Keratinocyte (primary cell): ENCODE measurements at regions not wholly inside any gene's neighbourhood (a gene's known extent, or its start where the extent isn't known, plus 50 kb on each side); places are given as distances from the start of the nearest gene placed in this dataset.

Source experiments
- DNase-seq: peaks from one replicate; pipeline ENCODE4 v3.0.0-alpha.2; 2011; ENCODE audit warnings: low read depth, missing footprints, low spot score
- FAIRE-seq: peaks from 2 replicates; lab custom pipeline; 2011; peaks lifted over from hg19 to GRCh38; lab: Jason Lieb, UNC
- H2AFZ ChIP-seq: 2 replicates; pipeline ENCODE4 v1.6.0; 2012; ENCODE audit warnings: low read length, control low read depth, inconsistent platforms; ENCODE audit not compliant: control insufficient read depth
- H3K27ac ChIP-seq: 2 replicates; pipeline ENCODE4 v1.5.1; 2011; ENCODE audit warnings: low read length; ENCODE audit not compliant: control insufficient read depth, insufficient read depth
- H3K27me3 ChIP-seq: 3 replicates; pipeline ENCODE4 v1.6.0; 2011; ENCODE audit warnings: low read length; ENCODE audit not compliant: control insufficient read depth, insufficient read depth; ENCODE audit errors: extremely low read depth
- H3K36me3 ChIP-seq, 2 experiments: 2 replicates in 1 of 2; 3 replicates in 1 of 2; pipeline ENCODE4 v1.5.1; 2011; ENCODE audit warnings: low read length in 2 of 2, mild to moderate bottlenecking in 1 of 2; ENCODE audit not compliant: control insufficient read depth in 2 of 2, insufficient read depth in 2 of 2; ENCODE audit errors: extremely low read depth in 1 of 2
- H3K4me1 ChIP-seq: 3 replicates; pipeline ENCODE4 v1.5.1; 2011; ENCODE audit warnings: low read length; ENCODE audit not compliant: control insufficient read depth, insufficient read depth; ENCODE audit errors: extremely low read depth
- H3K4me2 ChIP-seq: 3 replicates; pipeline ENCODE4 v1.6.0; 2011; ENCODE audit warnings: low read depth, low read length; ENCODE audit not compliant: control insufficient read depth, insufficient read depth; ENCODE audit errors: extremely low read depth
- H3K4me3 ChIP-seq, 3 experiments: fragments of 200-600 bp in 1 of 3; sonication (generic) in 1 of 3; 2 replicates in 2 of 3; 3 replicates in 1 of 3; pipeline ENCODE4 v1.5.1; 2011 to 2016; ENCODE audit warnings: low read length in 3 of 3, mild to moderate bottlenecking in 3 of 3, control low read depth in 2 of 3, inconsistent platforms in 1 of 3, low read depth in 1 of 3, mixed read lengths in 1 of 3, mixed run types in 1 of 3, moderate library complexity in 1 of 3; ENCODE audit not compliant: control insufficient read depth in 2 of 3, insufficient read depth in 2 of 3; ENCODE audit errors: extremely low read depth in 1 of 3
- H3K79me2 ChIP-seq: 2 replicates; pipeline ENCODE4 v1.6.0; 2012; ENCODE audit warnings: low read length; ENCODE audit not compliant: control insufficient read depth, insufficient read depth
- H3K9ac ChIP-seq: 3 replicates; pipeline ENCODE4 v1.6.0; 2011; ENCODE audit warnings: low read length; ENCODE audit not compliant: control insufficient read depth, insufficient read depth; ENCODE audit errors: extremely low read depth
- H3K9me1 ChIP-seq: 3 replicates; pipeline ENCODE4 v1.6.0; 2011; ENCODE audit warnings: low read length; ENCODE audit not compliant: control insufficient read depth, insufficient read depth; ENCODE audit errors: extremely low read depth
- H3K9me3 ChIP-seq: 2 replicates; pipeline ENCODE4 v1.5.1; 2012; ENCODE audit warnings: low read depth, low read length; ENCODE audit not compliant: control insufficient read depth
- H4K20me1 ChIP-seq: 3 replicates; pipeline ENCODE4 v1.6.0; 2011; ENCODE audit warnings: low read length; ENCODE audit not compliant: control insufficient read depth, insufficient read depth; ENCODE audit errors: extremely low read depth
- EZH2 ChIP-seq: IDR thresholded peaks from one replicate; pipeline ENCODE4 v1.6.1; 2012; ENCODE audit warnings: inconsistent platforms, mild to moderate bottlenecking, low read length, moderate library complexity
- dilution Hi-C: fragments of 300-500 bp; cut with MboI; formaldehyde crosslinking; loops from one replicate; pipeline ENCODE4 v1.7.0; 2020; ENCODE audit warnings: low sequenced_read_pairs; ENCODE audit not compliant: extremely low pct_ligation_motif_present
- TF ChIP-seq, protein P1 (sequence below), 3 experiments: IDR thresholded peaks in 1 of 3; conservative IDR thresholded peaks in 1 of 3; optimal IDR thresholded peaks in 1 of 3; 2 replicates in 2 of 3; 3 replicates in 1 of 3; pipeline versions ENCODE3 to v1.5.1; 2011; ENCODE audit warnings: low read length in 3 of 3, mild to moderate bottlenecking in 3 of 3, moderate library complexity in 2 of 3, control low read depth in 1 of 3, inconsistent platforms in 1 of 3; ENCODE audit not compliant: insufficient read depth in 2 of 3; ENCODE audit errors: extremely low read depth in 1 of 3

DNA sequence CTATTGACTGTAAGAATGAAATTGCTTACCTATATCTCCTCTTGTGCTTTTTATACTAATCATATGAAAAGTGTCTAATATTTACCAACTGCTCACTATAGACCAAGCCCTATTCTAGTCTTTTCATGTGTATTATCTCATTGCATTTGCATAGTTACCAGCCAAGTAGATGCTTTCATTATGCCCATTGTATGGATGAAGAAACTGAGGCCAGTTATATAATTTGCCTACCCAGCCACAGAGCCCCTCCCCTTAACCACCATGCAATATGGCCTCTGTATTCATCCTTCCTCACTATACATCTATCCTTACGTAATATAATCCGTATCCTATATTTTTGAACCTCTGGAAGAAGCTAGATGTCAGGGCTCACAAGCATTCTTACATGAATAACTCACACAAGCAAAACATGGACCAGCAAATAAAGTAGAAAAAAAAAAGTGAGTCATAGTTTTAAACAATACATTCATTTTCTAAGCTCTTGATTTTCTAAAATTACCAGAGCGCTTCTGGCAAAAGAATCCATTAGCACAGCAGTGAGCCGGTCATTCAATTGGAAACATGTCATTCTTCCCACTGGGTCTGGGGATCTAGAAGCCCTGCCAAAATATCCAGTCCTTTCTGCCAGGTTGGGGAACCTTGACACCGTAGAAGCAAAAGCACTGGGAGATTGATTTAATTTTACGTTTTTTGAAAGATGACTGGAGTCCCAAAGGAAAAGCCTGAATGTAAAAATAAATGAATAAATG lies 80.0 kb downstream of the C11orf91 start:
- DNase-seq (no peak), FAIRE-seq (peak; percentile 13)
- dilution Hi-C loops = no loop called here

DNA sequence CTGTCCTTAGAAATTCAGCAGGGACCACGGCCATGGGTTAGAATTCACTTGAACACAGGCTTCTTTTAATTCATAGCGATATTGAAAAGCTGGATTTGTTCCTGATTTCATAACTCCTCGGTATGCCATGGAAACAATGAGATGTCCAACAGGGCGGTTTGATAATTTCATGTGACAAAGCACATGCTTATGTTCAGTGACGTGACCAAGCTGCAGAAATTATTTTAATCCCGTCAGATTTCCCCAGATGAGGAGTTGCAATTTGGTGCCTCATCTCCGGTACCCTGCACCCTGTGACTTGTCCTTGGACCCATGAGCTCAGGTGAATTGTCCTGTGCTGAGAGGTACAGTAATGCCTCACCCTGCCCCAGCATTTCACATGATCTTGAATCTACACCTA lies 81.7 kb downstream of the C11orf91 start:
- H2AFZ ChIP-seq = no peak overlapping the region
- dilution Hi-C loops = no loop called here

More for the DNA sequence above, 80.0 kb downstream of the C11orf91 start:
- H3K4me1 ChIP-seq = peaks cover 18% of the 10 kb centered on the region
- H3K4me2 ChIP-seq = no peak overlapping the region
- H4K20me1 ChIP-seq = no peaks in the 10 kb centered on the region
- H3K9me1 ChIP-seq = no peaks in the 10 kb centered on the region
- no peak overlapping the region for H3K27ac ChIP-seq
- H3K9me3 ChIP-seq = no peaks in the 10 kb centered on the region
- H3K27me3 ChIP-seq = no peaks in the 10 kb centered on the region
- H2AFZ ChIP-seq = no peak overlapping the region
- H3K9ac ChIP-seq = no peak overlapping the region
- no peaks in the 10 kb centered on the region for H3K36me3 ChIP-seq
- no peak for TF ChIP-seq EZH2
- TF ChIP-seq, protein P1, sequence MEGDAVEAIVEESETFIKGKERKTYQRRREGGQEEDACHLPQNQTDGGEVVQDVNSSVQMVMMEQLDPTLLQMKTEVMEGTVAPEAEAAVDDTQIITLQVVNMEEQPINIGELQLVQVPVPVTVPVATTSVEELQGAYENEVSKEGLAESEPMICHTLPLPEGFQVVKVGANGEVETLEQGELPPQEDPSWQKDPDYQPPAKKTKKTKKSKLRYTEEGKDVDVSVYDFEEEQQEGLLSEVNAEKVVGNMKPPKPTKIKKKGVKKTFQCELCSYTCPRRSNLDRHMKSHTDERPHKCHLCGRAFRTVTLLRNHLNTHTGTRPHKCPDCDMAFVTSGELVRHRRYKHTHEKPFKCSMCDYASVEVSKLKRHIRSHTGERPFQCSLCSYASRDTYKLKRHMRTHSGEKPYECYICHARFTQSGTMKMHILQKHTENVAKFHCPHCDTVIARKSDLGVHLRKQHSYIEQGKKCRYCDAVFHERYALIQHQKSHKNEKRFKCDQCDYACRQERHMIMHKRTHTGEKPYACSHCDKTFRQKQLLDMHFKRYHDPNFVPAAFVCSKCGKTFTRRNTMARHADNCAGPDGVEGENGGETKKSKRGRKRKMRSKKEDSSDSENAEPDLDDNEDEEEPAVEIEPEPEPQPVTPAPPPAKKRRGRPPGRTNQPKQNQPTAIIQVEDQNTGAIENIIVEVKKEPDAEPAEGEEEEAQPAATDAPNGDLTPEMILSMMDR (optimal IDR thresholded peaks at IDR 0.05 in 1 of 3, IDR thresholded peaks at IDR 0.05 in 1 of 3, conservative IDR thresholded peaks at IDR 0.05 in 1 of 3; ENCODE audit: extremely low read depth in 1 of 3, insufficient read depth in 2 of 3, low read length in 3 of 3) = no peak
- no peaks in the 10 kb centered on the region for H3K79me2 ChIP-seq
- no peak overlapping the region for H3K4me3 ChIP-seq

More for the DNA sequence above, 81.7 kb downstream of the C11orf91 start:
- H3K36me3 ChIP-seq = no peaks in the 10 kb centered on the region
- no peak overlapping the region for H3K9ac ChIP-seq
- peaks cover 23% of the 10 kb centered on the region for H3K4me1 ChIP-seq
- H3K4me2 ChIP-seq = no peak overlapping the region
- H3K27ac ChIP-seq = no peak overlapping the region
- no peaks in the 10 kb centered on the region for H3K27me3 ChIP-seq
- no peaks in the 10 kb centered on the region for H3K9me1 ChIP-seq
- TF ChIP-seq, protein P1 (optimal IDR thresholded peaks at IDR 0.05 in 1 of 3, IDR thresholded peaks at IDR 0.05 in 1 of 3, conservative IDR thresholded peaks at IDR 0.05 in 1 of 3; ENCODE audit: extremely low read depth in 1 of 3, insufficient read depth in 2 of 3, low read length in 3 of 3) = no peak
- no peak for TF ChIP-seq EZH2
- H3K9me3 ChIP-seq = no peaks in the 10 kb centered on the region
- no peaks in the 10 kb centered on the region for H3K79me2 ChIP-seq
- no peak for FAIRE-seq
- DNase-seq = no peak
- no peaks in the 10 kb centered on the region for H4K20me1 ChIP-seq
- no peak overlapping the region for H3K4me3 ChIP-seq
